SK-N-SH treated with all-trans-retinoic acid at 6 μM for 48 hours (cell line): ENCODE measurements at regions not wholly inside any gene's neighbourhood (a gene's known extent, or its start where the extent isn't known, plus 50 kb on each side); places are given as distances from the start of the nearest gene placed in this dataset.

Experiments
- ARNTL ChIP-seq: fragments of 450-650 bp; formaldehyde crosslinking; IDR thresholded peaks from 2 replicates; pipeline ENCODE4 v1.5.0; 2020; ENCODE audit warnings: low read depth, mild to moderate bottlenecking, moderate library complexity, borderline replicate concordance
- BACH2 ChIP-seq: fragments of 250-450 bp; sonication (Bioruptor Pico); IDR thresholded peaks from 2 replicates; pipeline ENCODE4 v1.9.0; 2021; ENCODE audit warnings: mild to moderate bottlenecking, borderline replicate concordance
- CSDC2 ChIP-seq: fragments of 250-450 bp; sonication (Bioruptor Pico); IDR thresholded peaks from 2 replicates; pipeline ENCODE4 v1.5.0; 2020; ENCODE audit warnings: mild to moderate bottlenecking, moderate library complexity
- ESRRG ChIP-seq: fragments of 250-450 bp; sonication (Bioruptor Pico); IDR thresholded peaks from 2 replicates; pipeline ENCODE4 v1.6.1; 2021; ENCODE audit warnings: mild to moderate bottlenecking
- ISL1 ChIP-seq: fragments of 250-450 bp; sonication (Bioruptor Pico); IDR thresholded peaks from 2 replicates; pipeline ENCODE4 v2.1.2; 2022; ENCODE audit warnings: mild to moderate bottlenecking, moderate library complexity
- PPARA ChIP-seq: fragments of 250-450 bp; sonication (Bioruptor Pico); IDR thresholded peaks from 2 replicates; pipeline ENCODE4 v1.5.0; 2020; ENCODE audit warnings: mild to moderate bottlenecking, borderline replicate concordance
- RARB ChIP-seq: fragments of 250-450 bp; sonication (Bioruptor Pico); IDR thresholded peaks from 2 replicates; pipeline ENCODE4 v1.8.0; 2021; ENCODE audit warnings: mild to moderate bottlenecking, moderate library complexity
- ZFP3 ChIP-seq: fragments of 250-450 bp; sonication (Bioruptor Pico); IDR thresholded peaks from 2 replicates; pipeline ENCODE4 v1.5.0; 2020; ENCODE audit warnings: mild to moderate bottlenecking, moderate library complexity
- ZNF70 ChIP-seq: fragments of 450-650 bp; formaldehyde crosslinking; IDR thresholded peaks from 2 replicates; pipeline ENCODE4 v1.5.0; 2020; ENCODE audit warnings: mild to moderate bottlenecking, moderate library complexity
- TF ChIP-seq, protein P1 (sequence below): fragments of 250-450 bp; sonication (Bioruptor Pico); IDR thresholded peaks from 2 replicates; pipeline ENCODE4 v1.5.1; 2020; ENCODE audit warnings: low read depth, mild to moderate bottlenecking, moderate library complexity
- TF ChIP-seq, protein P2 (sequence below): fragments of 250-450 bp; sonication (Bioruptor Pico); IDR thresholded peaks from 2 replicates; pipeline ENCODE4 v1.8.0; 2020; ENCODE audit warnings: mild to moderate bottlenecking, moderate library complexity, borderline replicate concordance
- TF ChIP-seq, protein P3 (sequence below): fragments of 250-450 bp; sonication (Bioruptor Pico); IDR thresholded peaks from 2 replicates; pipeline ENCODE4 v1.5.0; 2020; ENCODE audit warnings: mild to moderate bottlenecking, moderate library complexity

DNA sequence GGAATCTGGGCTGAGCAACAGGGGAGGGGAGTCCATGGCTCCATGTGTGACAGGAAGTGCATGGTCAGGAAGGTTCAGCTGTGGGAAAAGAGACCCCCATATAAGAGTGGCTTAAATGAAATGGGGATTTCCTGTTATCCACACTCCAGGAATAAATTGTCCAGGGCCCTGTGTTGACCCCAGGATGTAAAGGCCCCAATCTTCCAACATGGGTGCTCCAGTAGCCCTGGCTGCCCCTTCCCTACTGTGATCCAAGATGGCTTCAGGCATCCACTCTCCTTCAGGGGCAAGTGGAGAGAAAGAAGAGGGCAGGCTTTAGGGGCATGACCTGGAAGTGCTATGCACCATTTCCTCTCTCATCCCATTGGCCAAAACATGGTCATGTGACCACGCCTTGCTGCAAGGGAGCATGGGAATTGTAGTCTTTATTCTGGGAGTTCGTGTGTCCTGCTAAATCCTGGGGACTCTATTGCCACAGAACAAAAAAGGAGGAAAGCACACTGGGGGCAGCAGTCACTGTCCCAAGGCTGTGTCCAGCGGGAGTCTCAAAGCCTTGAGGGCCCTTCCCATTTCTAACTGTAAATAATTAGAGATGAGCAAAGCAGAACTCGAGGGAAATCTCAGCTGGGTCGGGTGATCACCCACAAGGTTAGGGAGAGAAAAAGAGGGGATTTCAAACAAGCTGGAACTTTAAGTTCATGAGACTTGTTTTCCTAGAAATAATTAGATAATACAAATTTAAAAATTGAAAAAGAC, 289.2 kb downstream of the ADGRD1 start:
- no peak for TF ChIP-seq CSDC2 (CRISPR knock-in tag)
- TF ChIP-seq PPARA (CRISPR knock-in tag), result no peak
- TF ChIP-seq BACH2 (CRISPR knock-in tag), result no peak
- TF ChIP-seq, protein P1, sequence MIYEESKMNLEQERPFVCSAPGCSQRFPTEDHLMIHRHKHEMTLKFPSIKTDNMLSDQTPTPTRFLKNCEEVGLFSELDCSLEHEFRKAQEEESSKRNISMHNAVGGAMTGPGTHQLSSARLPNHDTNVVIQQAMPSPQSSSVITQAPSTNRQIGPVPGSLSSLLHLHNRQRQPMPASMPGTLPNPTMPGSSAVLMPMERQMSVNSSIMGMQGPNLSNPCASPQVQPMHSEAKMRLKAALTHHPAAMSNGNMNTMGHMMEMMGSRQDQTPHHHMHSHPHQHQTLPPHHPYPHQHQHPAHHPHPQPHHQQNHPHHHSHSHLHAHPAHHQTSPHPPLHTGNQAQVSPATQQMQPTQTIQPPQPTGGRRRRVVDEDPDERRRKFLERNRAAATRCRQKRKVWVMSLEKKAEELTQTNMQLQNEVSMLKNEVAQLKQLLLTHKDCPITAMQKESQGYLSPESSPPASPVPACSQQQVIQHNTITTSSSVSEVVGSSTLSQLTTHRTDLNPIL (CRISPR knock-in tag), result no peak
- TF ChIP-seq, protein P2, sequence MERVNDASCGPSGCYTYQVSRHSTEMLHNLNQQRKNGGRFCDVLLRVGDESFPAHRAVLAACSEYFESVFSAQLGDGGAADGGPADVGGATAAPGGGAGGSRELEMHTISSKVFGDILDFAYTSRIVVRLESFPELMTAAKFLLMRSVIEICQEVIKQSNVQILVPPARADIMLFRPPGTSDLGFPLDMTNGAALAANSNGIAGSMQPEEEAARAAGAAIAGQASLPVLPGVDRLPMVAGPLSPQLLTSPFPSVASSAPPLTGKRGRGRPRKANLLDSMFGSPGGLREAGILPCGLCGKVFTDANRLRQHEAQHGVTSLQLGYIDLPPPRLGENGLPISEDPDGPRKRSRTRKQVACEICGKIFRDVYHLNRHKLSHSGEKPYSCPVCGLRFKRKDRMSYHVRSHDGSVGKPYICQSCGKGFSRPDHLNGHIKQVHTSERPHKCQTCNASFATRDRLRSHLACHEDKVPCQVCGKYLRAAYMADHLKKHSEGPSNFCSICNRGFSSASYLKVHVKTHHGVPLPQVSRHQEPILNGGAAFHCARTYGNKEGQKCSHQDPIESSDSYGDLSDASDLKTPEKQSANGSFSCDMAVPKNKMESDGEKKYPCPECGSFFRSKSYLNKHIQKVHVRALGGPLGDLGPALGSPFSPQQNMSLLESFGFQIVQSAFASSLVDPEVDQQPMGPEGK (CRISPR knock-in tag), result no peak
- TF ChIP-seq ZNF70, result no peak
- no peak for TF ChIP-seq ESRRG (CRISPR knock-in tag)
- TF ChIP-seq, protein P3, sequence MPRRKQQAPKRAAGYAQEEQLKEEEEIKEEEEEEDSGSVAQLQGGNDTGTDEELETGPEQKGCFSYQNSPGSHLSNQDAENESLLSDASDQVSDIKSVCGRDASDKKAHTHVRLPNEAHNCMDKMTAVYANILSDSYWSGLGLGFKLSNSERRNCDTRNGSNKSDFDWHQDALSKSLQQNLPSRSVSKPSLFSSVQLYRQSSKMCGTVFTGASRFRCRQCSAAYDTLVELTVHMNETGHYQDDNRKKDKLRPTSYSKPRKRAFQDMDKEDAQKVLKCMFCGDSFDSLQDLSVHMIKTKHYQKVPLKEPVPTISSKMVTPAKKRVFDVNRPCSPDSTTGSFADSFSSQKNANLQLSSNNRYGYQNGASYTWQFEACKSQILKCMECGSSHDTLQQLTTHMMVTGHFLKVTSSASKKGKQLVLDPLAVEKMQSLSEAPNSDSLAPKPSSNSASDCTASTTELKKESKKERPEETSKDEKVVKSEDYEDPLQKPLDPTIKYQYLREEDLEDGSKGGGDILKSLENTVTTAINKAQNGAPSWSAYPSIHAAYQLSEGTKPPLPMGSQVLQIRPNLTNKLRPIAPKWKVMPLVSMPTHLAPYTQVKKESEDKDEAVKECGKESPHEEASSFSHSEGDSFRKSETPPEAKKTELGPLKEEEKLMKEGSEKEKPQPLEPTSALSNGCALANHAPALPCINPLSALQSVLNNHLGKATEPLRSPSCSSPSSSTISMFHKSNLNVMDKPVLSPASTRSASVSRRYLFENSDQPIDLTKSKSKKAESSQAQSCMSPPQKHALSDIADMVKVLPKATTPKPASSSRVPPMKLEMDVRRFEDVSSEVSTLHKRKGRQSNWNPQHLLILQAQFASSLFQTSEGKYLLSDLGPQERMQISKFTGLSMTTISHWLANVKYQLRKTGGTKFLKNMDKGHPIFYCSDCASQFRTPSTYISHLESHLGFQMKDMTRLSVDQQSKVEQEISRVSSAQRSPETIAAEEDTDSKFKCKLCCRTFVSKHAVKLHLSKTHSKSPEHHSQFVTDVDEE, result no peak
- no peak for TF ChIP-seq ARNTL
- no peak for TF ChIP-seq RARB
- TF ChIP-seq ISL1 (CRISPR knock-in tag), result no peak
- no peak for TF ChIP-seq ZFP3
